ENCODE measurements at regions not wholly inside any gene's neighbourhood (a gene's known extent, or its start where the extent isn't known, plus 50 kb on each side); places are given as distances from the start of the nearest gene placed in this dataset.

DNA sequence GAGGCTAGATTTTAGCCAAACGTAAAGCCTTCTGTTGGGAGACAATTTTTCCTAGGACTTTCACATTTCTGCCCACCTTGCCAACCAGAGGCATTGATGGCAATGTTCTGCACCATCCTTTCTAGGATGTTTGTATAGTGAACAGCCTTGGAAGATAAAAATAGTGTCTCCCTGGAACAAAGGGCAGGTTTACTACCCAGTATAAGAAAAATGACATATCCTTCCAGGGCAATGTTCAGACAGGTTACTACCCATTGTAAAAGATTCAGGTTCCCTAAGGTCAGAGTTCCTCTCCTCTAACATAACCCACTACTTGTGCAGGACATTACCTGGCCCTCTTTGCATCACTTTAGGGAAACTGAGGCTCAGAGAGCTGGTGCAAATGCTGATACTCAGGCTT is 248.2 kb upstream of the VEPH1 start:
- TF ChIP-seq CTCF (IDR thresholded peaks at IDR 0.05) (no peak), POLR2A (IDR thresholded peaks at IDR 0.05) (no peak), EP300 (IDR thresholded peaks at IDR 0.05) (no peak), POLR2AphosphoS5 (IDR thresholded peaks at IDR 0.05) (no peak)

Data from upper lobe of left lung (tissue), 4 donors.